Activated CD4-positive, CD25-positive, alpha-beta regulatory T cell (primary cell): ENCODE measurements at regions not wholly inside any gene's neighbourhood (a gene's known extent, or its start where the extent isn't known, plus 50 kb on each side); places are given as distances from the start of the nearest gene placed in this dataset.
"Not testable (repeated sequence)": the region's sequence is repeated elsewhere in the genome, so short reads cannot be mapped to it uniquely, and the experiment has no call there.

Source experiments
- DNase-seq, 4 experiments: peaks; one replicate each; lab custom pipeline; 2025; lab: John Stamatoyannopoulos, UW

GRCh38 chr3:15903759-15904720, 106.3 kb upstream of the ANKRD28 start:
- DNase-seq, result no peak

- no peak for DNase-seq
These were observed 107.3 kb upstream of the ANKRD28 start for GRCh38 chr3:15905041-15905440.

DNA sequence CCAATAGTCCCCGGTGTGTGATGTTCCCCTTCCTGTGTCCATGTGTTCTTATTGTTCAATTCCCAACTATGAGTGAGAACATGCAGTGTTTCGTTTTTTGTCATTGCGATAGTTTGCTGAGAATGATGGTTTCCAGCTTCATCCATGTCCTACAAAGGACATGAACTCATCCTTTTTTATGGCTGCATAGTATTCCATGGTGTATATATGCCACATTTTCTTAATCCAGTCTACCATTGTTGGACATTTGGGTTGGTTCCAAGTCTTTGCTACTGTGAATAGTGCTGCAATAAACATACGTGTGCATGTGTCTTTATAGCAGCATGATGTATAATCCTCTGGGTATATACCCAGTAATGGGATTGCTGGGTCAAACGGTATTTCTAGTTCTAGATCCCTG, 109.6 kb upstream of the ANKRD28 start:
- not testable (repeated sequence) for DNase-seq

- DNase-seq, result no peak
These were observed 121.2 kb upstream of the ANKRD28 start for GRCh38 chr3:15918988-15919387.

GRCh38 chr3:15919971-15920370, 122.2 kb upstream of the ANKRD28 start:
- no peak for DNase-seq

- no peak for DNase-seq
These were observed 126.0 kb upstream of the ANKRD28 start for GRCh38 chr3:15923640-15924405.

DNA sequence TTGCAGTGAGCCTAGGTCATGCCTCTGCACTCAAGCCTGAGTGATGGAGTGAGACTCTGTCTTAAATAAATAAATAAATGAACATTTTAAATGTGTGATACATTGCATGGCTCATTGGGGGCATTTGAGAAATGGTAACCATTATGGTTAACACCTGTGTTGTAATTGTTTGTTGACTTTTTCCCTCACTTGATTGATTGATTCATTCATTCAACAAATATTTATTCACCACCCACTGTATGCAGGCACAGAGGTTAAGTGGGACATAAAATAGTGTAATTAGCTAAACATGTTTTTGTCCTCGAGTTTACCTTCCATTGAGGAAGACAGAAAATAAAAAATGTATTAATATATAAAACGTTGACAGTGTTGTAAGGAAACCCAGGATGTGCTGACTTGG, 127.1 kb upstream of the ANKRD28 start:
- DNase-seq, result no peak

- DNase-seq, result no peak
These were observed 129.1 kb upstream of the ANKRD28 start for GRCh38 chr3:15926871-15927270.

DNA sequence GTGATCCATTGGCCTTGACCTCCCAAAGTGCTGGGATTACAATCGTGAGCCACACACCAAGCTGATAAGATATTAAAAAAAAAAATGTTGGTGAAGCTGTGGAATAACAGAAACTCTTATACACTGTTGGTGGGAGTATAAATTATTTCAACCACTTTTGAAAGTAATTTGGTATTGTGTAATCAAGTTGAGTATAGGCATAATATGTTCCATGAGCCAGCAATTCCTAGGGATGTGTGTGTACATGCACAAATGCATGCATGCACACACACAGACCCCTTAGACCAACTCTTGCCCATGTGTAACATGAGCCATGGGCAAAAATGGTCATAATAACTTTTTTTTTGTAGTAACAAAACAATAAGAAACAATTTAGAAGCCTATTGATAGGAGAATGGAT, 130.2 kb upstream of the ANKRD28 start:
- no peak for DNase-seq

DNA sequence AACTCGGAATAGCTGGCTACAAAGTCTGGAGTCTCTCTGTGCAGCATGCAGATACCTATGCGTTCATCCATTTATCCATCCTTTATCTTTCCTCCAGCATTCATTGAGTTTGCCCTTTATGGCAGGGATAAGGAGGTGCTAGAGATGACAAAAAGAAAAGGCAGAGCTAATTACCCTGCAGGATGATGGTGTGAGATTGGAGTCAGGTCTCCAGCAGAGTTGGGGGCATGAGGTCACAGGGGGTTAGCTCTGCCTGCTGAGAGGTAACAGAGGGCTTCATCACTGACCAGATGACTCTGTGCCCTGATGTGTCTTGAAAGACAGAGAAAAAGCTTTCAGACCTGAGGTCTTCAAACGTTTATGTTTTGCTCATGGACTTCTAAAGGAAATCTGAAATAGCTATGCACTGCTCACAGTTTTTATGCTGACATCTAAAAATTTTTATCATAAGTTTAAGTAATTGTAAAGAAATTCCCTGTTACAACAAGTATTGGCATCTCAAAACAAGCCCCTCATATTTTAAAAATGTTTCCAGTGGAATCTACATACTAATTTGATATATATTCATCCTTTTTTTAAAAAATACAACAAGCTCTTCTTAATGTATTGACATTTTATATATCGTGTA, 132.3 kb upstream of the ANKRD28 start:
- no peak for DNase-seq

DNA sequence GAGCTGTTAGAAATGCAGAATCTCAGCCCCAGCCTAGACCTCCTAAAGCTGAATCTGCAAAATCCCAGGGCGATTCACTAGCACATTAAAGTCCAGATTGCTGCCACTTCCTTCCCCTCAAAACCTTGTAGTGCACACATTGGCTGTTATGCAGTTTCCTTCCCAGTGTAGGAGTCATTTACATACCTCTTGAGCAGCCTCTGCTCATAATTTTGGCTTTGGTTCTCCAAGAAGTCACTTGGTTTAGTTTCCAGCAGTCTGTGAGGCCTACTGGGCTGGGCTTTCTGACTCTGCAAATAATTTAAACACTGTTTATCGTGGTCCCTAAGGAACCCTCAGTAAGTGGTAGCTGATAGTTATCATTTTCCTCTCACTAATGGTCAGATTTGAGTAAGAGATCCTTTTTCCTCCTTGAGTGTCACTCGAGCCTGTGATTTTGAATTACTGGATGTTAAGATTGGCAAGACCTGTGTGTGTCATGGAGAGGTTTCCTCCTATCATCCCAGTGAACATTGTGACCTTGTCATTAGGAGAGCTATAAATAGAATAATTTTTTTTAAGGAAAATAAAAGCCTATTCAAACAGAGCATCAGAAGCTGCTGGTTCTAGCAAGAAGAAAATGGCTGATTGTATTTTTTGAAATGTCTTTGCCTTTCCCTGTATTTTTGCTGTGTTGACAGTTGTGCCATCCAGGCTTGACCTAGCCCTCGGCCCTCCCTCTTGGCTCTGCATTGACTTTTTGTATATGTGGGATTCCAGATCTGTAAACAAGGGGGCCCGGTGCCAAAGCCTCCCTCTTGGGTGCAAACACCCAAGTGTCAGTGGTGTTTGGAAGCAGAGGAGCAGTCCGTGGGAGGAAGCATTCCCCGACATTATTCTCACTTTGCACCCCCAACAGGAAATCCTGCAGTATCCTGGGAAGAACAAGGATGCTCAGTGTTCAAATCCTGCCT, 134.8 kb upstream of the ANKRD28 start:
- DNase-seq, result no peak

- DNase-seq, result no peak
These were observed 135.8 kb upstream of the ANKRD28 start for GRCh38 chr3:15933439-15934139.

GRCh38 chr3:15934389-15935195, 136.8 kb upstream of the ANKRD28 start:
- DNase-seq, result no peak

GRCh38 chr3:15936312-15936711, 138.5 kb upstream of the ANKRD28 start:
- DNase-seq, result no peak

GRCh38 chr3:15940641-15941040, 142.9 kb upstream of the ANKRD28 start:
- DNase-seq, result no peak

DNA sequence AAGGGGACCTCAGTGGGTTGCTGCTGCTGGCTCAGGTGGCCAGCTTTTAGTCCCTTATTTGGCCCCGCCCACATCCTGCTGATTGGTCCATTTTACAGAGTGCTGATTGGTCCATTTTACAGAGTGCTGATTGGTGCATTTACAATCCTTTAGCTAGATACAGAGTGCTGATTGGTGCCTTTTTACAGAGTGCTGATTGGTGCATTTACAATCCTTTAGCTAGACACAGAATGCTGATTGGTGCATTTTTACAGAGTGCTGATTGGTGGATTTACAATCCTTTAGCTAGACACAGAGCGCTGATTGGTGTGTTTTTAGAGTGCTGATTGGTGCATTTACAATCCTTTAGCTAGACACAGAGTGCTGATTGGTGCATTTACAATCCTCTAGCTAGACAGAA, 143.7 kb upstream of the ANKRD28 start:
- DNase-seq, result not testable (repeated sequence)

DNA sequence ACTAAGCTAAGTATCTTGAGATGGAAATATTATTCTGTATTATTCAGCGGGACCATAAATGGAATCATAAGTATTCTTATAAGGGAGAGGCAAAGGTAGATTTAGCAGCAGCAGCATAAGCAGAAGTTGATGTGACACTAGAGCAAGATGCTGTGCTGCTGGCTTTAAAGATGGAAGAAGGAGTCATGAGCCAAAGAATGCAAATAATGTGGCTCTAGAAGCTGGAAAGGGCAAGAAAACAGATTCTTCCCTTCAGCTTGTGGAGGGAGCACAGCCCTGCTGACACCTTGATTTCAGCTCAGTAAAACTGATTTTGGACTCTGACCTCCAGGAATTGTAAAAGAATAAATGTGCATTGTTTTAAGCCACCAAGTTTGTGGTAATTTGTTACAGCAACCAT, 144.2 kb upstream of the ANKRD28 start:
- no peak for DNase-seq

- no peak for DNase-seq
These were observed 144.7 kb upstream of the ANKRD28 start for GRCh38 chr3:15942462-15942861.

GRCh38 chr3:15942936-15943335, 145.2 kb upstream of the ANKRD28 start:
- DNase-seq, result no peak

DNA sequence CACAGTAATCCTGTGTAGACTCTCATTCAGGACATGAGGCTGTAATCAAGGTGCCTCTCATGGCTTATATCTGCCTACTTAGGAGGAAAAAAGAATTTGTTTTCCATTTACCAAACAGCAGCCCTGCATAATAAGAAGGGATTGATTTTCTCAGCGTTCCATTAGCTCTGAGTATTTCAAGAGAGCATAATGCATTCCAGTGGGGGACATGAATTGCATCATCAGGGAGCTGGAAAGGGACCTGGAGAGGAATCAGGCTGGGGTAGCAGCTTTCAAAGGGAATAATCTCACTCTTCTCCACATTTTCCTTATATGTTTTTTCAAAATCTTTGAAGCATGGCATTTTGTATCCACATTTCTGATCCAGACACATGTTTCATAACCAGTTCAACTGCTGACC, 150.6 kb upstream of the ANKRD28 start:
- DNase-seq, result no peak
